Endodermal cell (in vitro differentiated cells): ENCODE measurements at regions not wholly inside any gene's neighbourhood (a gene's known extent, or its start where the extent isn't known, plus 50 kb on each side); places are given as distances from the start of the nearest gene placed in this dataset.

Source experiments
- DNase-seq: peaks from one replicate; pipeline ENCODE4 v3.0.0-alpha.2; 2017
- H3K27ac ChIP-seq: 2 replicates; pipeline ENCODE4 v1.5.1; 2013; ENCODE audit warnings: mild to moderate bottlenecking, low read depth, low read length, moderate library complexity
- H3K27me3 ChIP-seq: 2 replicates; pipeline ENCODE4 v1.6.1; 2013; ENCODE audit warnings: mild to moderate bottlenecking, low read length, moderate library complexity; ENCODE audit not compliant: insufficient read depth, control insufficient read depth, poor library complexity, severe bottlenecking
- H3K36me3 ChIP-seq: 2 replicates; pipeline ENCODE4 v1.7.0; 2013; ENCODE audit warnings: mild to moderate bottlenecking, low read length, moderate library complexity; ENCODE audit not compliant: control insufficient read depth, insufficient read depth
- H3K4me1 ChIP-seq: one replicate; pipeline ENCODE4 v1.7.0; 2013; ENCODE audit warnings: low read length; ENCODE audit not compliant: control insufficient read depth, insufficient read depth
- H3K4me3 ChIP-seq: 2 replicates; pipeline ENCODE4 v1.5.1; 2013; ENCODE audit warnings: mild to moderate bottlenecking, low read length, moderate library complexity
- H3K9ac ChIP-seq: 2 replicates; pipeline ENCODE4 v1.6.1; 2013; ENCODE audit warnings: mild to moderate bottlenecking, low read length, moderate library complexity; ENCODE audit not compliant: poor library complexity, severe bottlenecking; ENCODE audit errors: extremely low read depth
- H3K9me3 ChIP-seq: 2 replicates; pipeline ENCODE4 v1.6.1; 2013; ENCODE audit warnings: mild to moderate bottlenecking, low read length, moderate library complexity; ENCODE audit not compliant: control insufficient read depth
- H3K27ac Mint-ChIP-seq: 2 replicates; pipeline ENCODE4 v1.8.0; 2020; ENCODE audit warnings: mixed read lengths
- H3K27me3 Mint-ChIP-seq: 2 replicates; pipeline ENCODE4 v1.8.0; 2021; ENCODE audit warnings: mild to moderate bottlenecking, mixed read lengths; ENCODE audit not compliant: insufficient read depth
- H3K36me3 Mint-ChIP-seq: 2 replicates; pipeline ENCODE4 v1.8.0; 2020; ENCODE audit warnings: low read depth, mixed read lengths
- H3K4me1 Mint-ChIP-seq: 2 replicates; pipeline ENCODE4 v1.8.0; 2020; ENCODE audit warnings: mixed read lengths
- H3K4me3 Mint-ChIP-seq: 2 replicates; pipeline ENCODE4 v1.8.0; 2020; ENCODE audit warnings: mild to moderate bottlenecking, moderate library complexity, mixed read lengths
- H3K9me3 Mint-ChIP-seq: 2 replicates; pipeline ENCODE4 v1.8.0; 2020; ENCODE audit warnings: mild to moderate bottlenecking, mixed read lengths
- WGBS, 2 experiments: methylation state at CpG; one replicate each; pipeline versions ENCODE4 v1.1.5 to v1.1.7; 2013; ENCODE audit warnings: missing lambda C conversion rate in 2 of 2, mixed read lengths in 1 of 2; ENCODE audit not compliant: insufficient coverage in 1 of 2, insufficient read length in 1 of 2; 5-methylcytosine and 5-hydroxymethylcytosine counted together
- TF ChIP-seq, protein P1 (sequence below): fragments of 200-600 bp; sonication (generic); conservative IDR thresholded peaks from 2 replicates; pipeline ENCODE4 v1.5.0; 2021; ENCODE audit warnings: antibody characterized with exemption, mild to moderate bottlenecking

GRCh38 chr4:120395746-120396145 lies 329.1 kb upstream of the MAD2L1 start:
- Histone ChIP-seq H3K9me3 (no peaks in the 10 kb centered on the region), H3K36me3 (no peaks in the 10 kb centered on the region), H3K27ac (no peak overlapping the region), H3K9ac (no peak overlapping the region), H3K4me3 (no peak overlapping the region), H3K4me1 (no peaks in the 10 kb centered on the region), H3K27me3 (no peaks in the 10 kb centered on the region)
- 86 to 100% methylated on average over 3 of the region's 3 CpGs for WGBS, 2 experiments
- peak; percentile 46 for DNase-seq
- TF ChIP-seq, protein P1, sequence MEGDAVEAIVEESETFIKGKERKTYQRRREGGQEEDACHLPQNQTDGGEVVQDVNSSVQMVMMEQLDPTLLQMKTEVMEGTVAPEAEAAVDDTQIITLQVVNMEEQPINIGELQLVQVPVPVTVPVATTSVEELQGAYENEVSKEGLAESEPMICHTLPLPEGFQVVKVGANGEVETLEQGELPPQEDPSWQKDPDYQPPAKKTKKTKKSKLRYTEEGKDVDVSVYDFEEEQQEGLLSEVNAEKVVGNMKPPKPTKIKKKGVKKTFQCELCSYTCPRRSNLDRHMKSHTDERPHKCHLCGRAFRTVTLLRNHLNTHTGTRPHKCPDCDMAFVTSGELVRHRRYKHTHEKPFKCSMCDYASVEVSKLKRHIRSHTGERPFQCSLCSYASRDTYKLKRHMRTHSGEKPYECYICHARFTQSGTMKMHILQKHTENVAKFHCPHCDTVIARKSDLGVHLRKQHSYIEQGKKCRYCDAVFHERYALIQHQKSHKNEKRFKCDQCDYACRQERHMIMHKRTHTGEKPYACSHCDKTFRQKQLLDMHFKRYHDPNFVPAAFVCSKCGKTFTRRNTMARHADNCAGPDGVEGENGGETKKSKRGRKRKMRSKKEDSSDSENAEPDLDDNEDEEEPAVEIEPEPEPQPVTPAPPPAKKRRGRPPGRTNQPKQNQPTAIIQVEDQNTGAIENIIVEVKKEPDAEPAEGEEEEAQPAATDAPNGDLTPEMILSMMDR, result no peak
- Mint-ChIP-seq H3K27me3 (no peaks in the 10 kb centered on the region), H3K4me3 (no peak overlapping the region), H3K36me3 (no peaks in the 10 kb centered on the region), H3K9me3 (no peaks in the 10 kb centered on the region), H3K27ac (no peak overlapping the region), H3K4me1 (no peaks in the 10 kb centered on the region)

GRCh38 chr4:120355881-120356280 lies 289.2 kb upstream of the MAD2L1 start:
- Histone ChIP-seq H3K36me3 (no peaks in the 10 kb centered on the region), H3K27me3 (no peaks in the 10 kb centered on the region), H3K9ac (no peak overlapping the region), H3K9me3 (no peaks in the 10 kb centered on the region), H3K27ac (no peak overlapping the region), H3K4me1 (no peaks in the 10 kb centered on the region), H3K4me3 (no peak overlapping the region)
- no peaks in the 10 kb centered on the region for H3K4me1 Mint-ChIP-seq
- no peaks in the 10 kb centered on the region for H3K27me3 Mint-ChIP-seq
- H3K36me3 Mint-ChIP-seq, result no peaks in the 10 kb centered on the region
- TF ChIP-seq, protein P1, result no peak
- no peak for DNase-seq
- no peak overlapping the region for H3K27ac Mint-ChIP-seq
- no peaks in the 10 kb centered on the region for H3K9me3 Mint-ChIP-seq
- no peak overlapping the region for H3K4me3 Mint-ChIP-seq

DNA sequence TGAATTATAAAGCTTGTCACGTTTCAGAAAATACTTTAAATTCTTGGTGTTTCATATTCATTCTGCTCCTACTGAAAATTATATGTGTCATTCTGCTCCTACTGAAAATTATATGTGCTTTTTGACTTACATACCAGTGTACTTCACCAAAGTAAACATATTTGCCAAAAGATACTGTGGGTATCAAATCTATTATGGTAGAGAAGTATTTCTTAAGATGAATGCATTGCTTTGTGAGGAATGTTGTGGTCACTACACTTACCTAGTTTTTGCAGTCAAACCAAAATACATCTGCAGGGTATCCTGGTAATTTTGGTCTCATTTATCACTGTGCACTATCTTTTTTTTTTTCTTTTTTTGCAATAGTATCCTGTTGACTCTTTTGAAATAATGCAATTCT lies 287.7 kb upstream of the MAD2L1 start:
- Histone ChIP-seq H3K9ac (no peak overlapping the region), H3K9me3 (no peaks in the 10 kb centered on the region), H3K4me1 (no peaks in the 10 kb centered on the region), H3K4me3 (no peak overlapping the region), H3K27ac (no peak overlapping the region), H3K36me3 (no peaks in the 10 kb centered on the region), H3K27me3 (no peaks in the 10 kb centered on the region)
- Mint-ChIP-seq H3K9me3 (no peaks in the 10 kb centered on the region), H3K27me3 (no peaks in the 10 kb centered on the region), H3K4me3 (no peak overlapping the region), H3K4me1 (no peaks in the 10 kb centered on the region), H3K36me3 (no peaks in the 10 kb centered on the region), H3K27ac (no peak overlapping the region)
- WGBS, 2 experiments, result 60 to 85% methylated on average over 1 of the region's 1 CpG
- DNase-seq, result no peak
- TF ChIP-seq, protein P1, result no peak
